Thyroid gland (tissue), 4 donors: ENCODE measurements at regions not wholly inside any gene's neighbourhood (a gene's known extent, or its start where the extent isn't known, plus 50 kb on each side); places are given as distances from the start of the nearest gene placed in this dataset.

Source experiments
- POLR2A ChIP-seq, 2 donors: fragments of 450-650 bp; IDR thresholded peaks; one replicate each; pipeline ENCODE4 v1.6.1; 2017; ENCODE audit warnings: antibody characterized with exemption in 2 of 2, mild to moderate bottlenecking in 2 of 2, moderate library complexity in 1 of 2
- TF ChIP-seq, protein P1 (sequence below), 6 experiments: fragments of 200-600 bp in 3 of 6; fragments of 450-650 bp in 3 of 6; sonication (generic) in 3 of 6; IDR thresholded peaks; one replicate each; pipeline ENCODE4 v1.5.1; 2016 to 2019; ENCODE audit warnings: antibody characterized with exemption in 6 of 6, mild to moderate bottlenecking in 2 of 6, inconsistent platforms in 1 of 6, moderate library complexity in 1 of 6

DNA sequence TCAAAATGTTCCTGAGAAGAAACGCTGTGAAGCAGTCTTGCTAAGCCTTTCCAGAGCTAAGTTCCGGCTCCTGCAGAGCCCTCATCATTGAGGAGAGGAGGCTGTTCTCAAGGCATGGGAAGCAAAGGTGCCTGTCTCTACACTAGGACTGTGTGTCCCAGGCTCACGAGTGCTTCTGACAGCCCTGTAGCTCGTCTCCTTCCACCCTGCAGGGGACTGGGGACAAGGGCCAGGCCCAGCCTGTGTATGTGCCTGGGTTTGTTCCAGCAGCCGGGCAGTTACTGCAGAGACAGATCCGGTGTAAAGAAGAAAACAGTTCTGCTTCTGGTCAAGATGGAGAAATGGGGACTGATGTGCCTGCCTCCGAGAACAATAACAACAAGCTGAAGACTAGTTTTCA, 156.0 kb downstream of the ENGASE start:
- no peak for TF ChIP-seq POLR2A (IDR thresholded peaks at IDR 0.05)
- TF ChIP-seq, protein P1, sequence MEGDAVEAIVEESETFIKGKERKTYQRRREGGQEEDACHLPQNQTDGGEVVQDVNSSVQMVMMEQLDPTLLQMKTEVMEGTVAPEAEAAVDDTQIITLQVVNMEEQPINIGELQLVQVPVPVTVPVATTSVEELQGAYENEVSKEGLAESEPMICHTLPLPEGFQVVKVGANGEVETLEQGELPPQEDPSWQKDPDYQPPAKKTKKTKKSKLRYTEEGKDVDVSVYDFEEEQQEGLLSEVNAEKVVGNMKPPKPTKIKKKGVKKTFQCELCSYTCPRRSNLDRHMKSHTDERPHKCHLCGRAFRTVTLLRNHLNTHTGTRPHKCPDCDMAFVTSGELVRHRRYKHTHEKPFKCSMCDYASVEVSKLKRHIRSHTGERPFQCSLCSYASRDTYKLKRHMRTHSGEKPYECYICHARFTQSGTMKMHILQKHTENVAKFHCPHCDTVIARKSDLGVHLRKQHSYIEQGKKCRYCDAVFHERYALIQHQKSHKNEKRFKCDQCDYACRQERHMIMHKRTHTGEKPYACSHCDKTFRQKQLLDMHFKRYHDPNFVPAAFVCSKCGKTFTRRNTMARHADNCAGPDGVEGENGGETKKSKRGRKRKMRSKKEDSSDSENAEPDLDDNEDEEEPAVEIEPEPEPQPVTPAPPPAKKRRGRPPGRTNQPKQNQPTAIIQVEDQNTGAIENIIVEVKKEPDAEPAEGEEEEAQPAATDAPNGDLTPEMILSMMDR (IDR thresholded peaks at IDR 0.05) = no peak
